Stimulated activated memory B cell treated with anti-CD40 and anti-IgM and Interleukin-4, amounts not matched to agents 10 μg/mL and 1 μg/mL and 100 μg/mL, for 72 hours (primary cell): ENCODE measurements at regions not wholly inside any gene's neighbourhood (a gene's known extent, or its start where the extent isn't known, plus 50 kb on each side); places are given as distances from the start of the nearest gene placed in this dataset.

ENCODE experiments used
- ATAC-seq: fragments of 150-1000 bp; cut with Tn5 transposase; 2 replicates; pipeline ENCODE4 v1.10.0; 2021
- H3K27ac Mint-ChIP-seq: one replicate; pipeline ENCODE4 v1.8.0; 2022; ENCODE audit warnings: mild to moderate bottlenecking, mixed read lengths
- H3K27me3 Mint-ChIP-seq: one replicate; pipeline ENCODE4 v1.8.0; 2022; ENCODE audit warnings: mixed read lengths
- H3K36me3 Mint-ChIP-seq: one replicate; pipeline ENCODE4 v1.8.0; 2022; ENCODE audit warnings: mixed read lengths
- H3K4me1 Mint-ChIP-seq: one replicate; pipeline ENCODE4 v1.8.0; 2022; ENCODE audit warnings: mixed read lengths
- H3K4me3 Mint-ChIP-seq: one replicate; pipeline ENCODE4 v1.8.0; 2022; ENCODE audit warnings: mild to moderate bottlenecking, moderate library complexity, mixed read lengths
- H3K9me3 Mint-ChIP-seq: one replicate; pipeline ENCODE4 v1.8.0; 2022; ENCODE audit warnings: mixed read lengths

DNA sequence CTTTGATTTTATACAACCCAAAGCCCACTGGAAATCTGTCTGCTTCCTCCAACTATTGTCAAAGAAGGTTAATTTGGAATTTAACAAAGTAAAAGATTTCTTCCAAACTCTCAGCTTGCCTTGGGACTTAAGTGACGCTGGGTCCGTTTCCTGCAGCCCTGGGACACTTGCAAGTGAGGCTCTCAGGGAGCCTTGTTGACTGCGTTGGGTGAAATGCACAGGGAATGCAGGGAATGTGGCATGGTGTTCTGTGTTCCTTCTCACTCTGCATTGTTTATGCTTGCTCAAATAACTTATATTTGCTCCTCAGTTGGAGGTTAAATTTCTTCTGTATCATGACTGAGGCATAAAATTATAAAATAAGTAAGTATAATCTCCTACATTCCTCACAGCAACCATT, 60.9 kb upstream of the TJP1 start:
- Mint-ChIP-seq H3K27me3 (peaks cover 8% of the 10 kb centered on the region), H3K9me3 (no peaks in the 10 kb centered on the region), H3K27ac (no peak overlapping the region), H3K36me3 (no peaks in the 10 kb centered on the region), H3K4me1 (no peaks in the 10 kb centered on the region), H3K4me3 (no peak overlapping the region)
- ATAC-seq: no peak

DNA sequence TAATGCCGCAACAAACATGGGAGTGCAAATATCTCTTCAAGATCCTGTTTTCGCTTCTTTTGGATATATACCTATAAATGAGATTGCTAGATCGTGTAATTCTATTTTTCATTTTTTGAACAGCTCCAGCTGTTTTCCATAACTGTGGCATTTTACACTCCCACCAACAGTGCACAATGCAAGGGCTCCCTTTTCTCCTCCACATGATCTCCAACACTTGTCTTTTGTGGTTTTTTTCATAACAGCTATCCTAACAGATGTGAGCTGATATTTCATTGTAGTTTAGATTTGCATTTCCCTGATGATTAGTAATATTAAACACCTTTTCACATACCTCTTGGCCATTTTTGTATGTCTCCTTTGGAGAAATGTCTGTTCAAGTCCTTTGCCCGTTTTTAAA, 58.6 kb upstream of the TJP1 start:
- H3K27me3 Mint-ChIP-seq: peaks cover 8% of the 10 kb centered on the region

DNA sequence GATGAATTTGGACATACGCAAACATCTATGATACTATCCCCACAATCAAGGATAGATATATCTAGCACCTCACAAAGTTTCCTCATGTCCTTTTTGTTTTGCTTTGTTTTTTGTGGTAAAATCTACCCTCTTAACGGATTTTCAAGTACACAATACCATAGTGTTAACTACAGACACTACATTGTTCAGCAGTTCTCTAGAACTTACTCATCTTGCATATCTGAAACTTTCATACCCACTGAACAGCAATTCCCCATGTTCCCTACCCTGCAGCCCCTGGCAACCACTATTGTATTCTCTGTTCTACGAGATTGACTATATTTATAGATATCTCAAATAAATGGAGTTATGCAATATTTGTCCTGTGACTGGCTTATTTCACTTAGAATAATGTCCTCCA, 58.1 kb upstream of the TJP1 start:
- Mint-ChIP-seq H3K36me3 (no peaks in the 10 kb centered on the region), H3K9me3 (peaks cover 4% of the 10 kb centered on the region), H3K4me3 (no peak overlapping the region), H3K4me1 (no peaks in the 10 kb centered on the region), H3K27ac (no peak overlapping the region), H3K27me3 (peaks cover 6% of the 10 kb centered on the region)
- ATAC-seq: no peak

More for the DNA sequence above, 58.6 kb upstream of the TJP1 start:
- ATAC-seq: no peak
- Mint-ChIP-seq H3K27ac (no peak overlapping the region), H3K9me3 (peaks cover 4% of the 10 kb centered on the region), H3K4me1 (no peaks in the 10 kb centered on the region), H3K36me3 (no peaks in the 10 kb centered on the region), H3K4me3 (no peak overlapping the region)

DNA sequence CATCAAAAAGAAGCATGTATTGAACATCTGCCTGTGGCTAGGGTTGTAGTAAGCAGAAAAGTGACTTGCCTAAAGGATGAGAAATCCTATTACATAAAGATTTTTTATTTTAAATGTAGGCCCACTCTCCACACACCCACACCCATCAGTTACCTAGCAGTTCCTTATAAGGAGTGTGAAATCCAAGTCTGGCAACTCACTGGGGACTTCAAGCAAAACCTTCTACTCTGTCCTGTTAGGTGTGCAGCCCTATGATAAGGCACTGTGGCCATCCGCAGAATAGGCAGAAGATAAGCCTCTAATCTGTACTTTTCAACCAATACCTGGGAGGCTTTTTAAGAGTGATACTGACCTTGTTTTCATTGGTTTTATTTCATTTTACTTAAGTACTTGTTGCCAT, 52.7 kb upstream of the TJP1 start:
- ATAC-seq: no peak
- H3K27me3 Mint-ChIP-seq: no peaks in the 10 kb centered on the region
- H3K9me3 Mint-ChIP-seq: peaks cover 4% of the 10 kb centered on the region
- H3K36me3 Mint-ChIP-seq: no peaks in the 10 kb centered on the region
- H3K4me1 Mint-ChIP-seq: no peaks in the 10 kb centered on the region
- no peak overlapping the region for H3K27ac Mint-ChIP-seq
- no peak overlapping the region for H3K4me3 Mint-ChIP-seq

DNA sequence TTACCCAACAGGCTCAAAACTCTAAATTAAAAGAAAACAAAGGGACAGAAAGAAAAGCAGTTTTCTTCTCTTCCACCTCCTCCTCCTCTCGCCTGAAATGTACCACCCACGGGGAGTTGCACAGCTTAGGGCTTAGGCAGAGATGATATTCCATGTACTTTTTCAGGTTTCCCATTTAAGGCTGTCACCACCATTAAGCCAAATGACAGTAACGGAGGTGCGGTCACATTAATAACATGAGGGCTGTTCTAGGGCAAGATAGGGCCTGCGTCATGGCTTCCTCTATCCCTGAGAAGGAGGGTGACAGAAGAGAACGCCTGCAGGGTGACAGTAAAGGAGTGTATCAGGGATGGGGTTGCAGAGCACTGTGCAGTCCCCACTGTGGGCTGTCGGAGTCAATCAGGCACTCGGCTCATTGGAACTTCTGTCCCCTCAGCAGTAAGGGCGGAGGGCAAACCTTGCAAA, 51.7 kb upstream of the TJP1 start:
- Mint-ChIP-seq H3K4me1 (no peaks in the 10 kb centered on the region), H3K9me3 (peaks cover 4% of the 10 kb centered on the region), H3K27me3 (no peaks in the 10 kb centered on the region), H3K36me3 (no peaks in the 10 kb centered on the region), H3K4me3 (no peak overlapping the region), H3K27ac (no peak overlapping the region)
- no peak for ATAC-seq

DNA sequence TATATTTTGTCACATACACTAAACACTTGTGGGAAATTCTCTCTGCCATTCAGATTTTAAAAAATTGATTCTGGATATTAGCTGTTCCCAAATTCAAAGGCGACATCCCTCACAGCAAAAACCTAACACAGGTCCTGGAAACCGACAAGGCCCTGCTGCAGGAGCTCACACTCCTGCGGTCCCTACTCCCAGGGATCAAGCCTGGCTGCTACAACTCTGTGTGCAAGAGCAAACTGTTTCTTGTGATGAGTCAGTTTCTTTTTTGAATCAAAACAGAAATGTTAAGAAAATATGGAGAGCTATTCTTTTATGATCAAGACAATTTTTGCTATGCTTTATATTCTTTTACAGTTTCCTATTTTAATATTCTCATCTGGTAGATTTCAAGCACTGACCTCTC, 51.0 kb upstream of the TJP1 start:
- H3K4me1 Mint-ChIP-seq: no peaks in the 10 kb centered on the region
- ATAC-seq: no peak
- no peaks in the 10 kb centered on the region for H3K36me3 Mint-ChIP-seq
- no peaks in the 10 kb centered on the region for H3K27me3 Mint-ChIP-seq
- H3K9me3 Mint-ChIP-seq: peaks cover 4% of the 10 kb centered on the region
- no peak overlapping the region for H3K27ac Mint-ChIP-seq
- H3K4me3 Mint-ChIP-seq: no peak overlapping the region

DNA sequence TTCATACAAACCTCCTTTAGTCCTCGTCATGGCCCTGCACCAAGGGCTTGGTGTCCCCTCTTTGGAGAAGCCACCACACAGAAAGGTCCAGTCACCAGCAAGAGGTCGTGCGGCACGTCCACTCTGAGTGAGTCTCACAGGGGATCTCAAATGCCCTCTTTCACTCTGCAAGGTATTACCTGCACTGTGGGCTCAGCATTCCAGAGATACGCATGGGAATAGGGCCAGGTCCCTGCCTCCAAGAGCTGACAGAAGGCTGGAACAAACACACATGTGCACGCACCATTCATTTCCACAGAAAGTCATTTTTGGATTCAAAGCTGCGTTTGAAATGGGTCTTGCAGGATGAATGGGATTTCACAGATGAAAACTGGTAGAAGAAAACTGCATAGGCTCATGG, 50.4 kb upstream of the TJP1 start:
- Mint-ChIP-seq H3K4me1 (no peaks in the 10 kb centered on the region), H3K4me3 (no peak overlapping the region), H3K27me3 (no peaks in the 10 kb centered on the region), H3K27ac (no peak overlapping the region), H3K36me3 (no peaks in the 10 kb centered on the region), H3K9me3 (peaks cover 4% of the 10 kb centered on the region)
- no peak for ATAC-seq
